SK-N-SH treated with all-trans-retinoic acid at 6 μM for 48 hours (cell line): ENCODE measurements at regions not wholly inside any gene's neighbourhood (a gene's known extent, or its start where the extent isn't known, plus 50 kb on each side); places are given as distances from the start of the nearest gene placed in this dataset.

ENCODE experiments used
- BACH2 ChIP-seq: fragments of 250-450 bp; sonication (Bioruptor Pico); IDR thresholded peaks from 2 replicates; pipeline ENCODE4 v1.9.0; 2021; ENCODE audit warnings: mild to moderate bottlenecking, borderline replicate concordance
- CSDC2 ChIP-seq: fragments of 250-450 bp; sonication (Bioruptor Pico); IDR thresholded peaks from 2 replicates; pipeline ENCODE4 v1.5.0; 2020; ENCODE audit warnings: mild to moderate bottlenecking, moderate library complexity
- ISL1 ChIP-seq: fragments of 250-450 bp; sonication (Bioruptor Pico); IDR thresholded peaks from 2 replicates; pipeline ENCODE4 v2.1.2; 2022; ENCODE audit warnings: mild to moderate bottlenecking, moderate library complexity
- PATZ1 ChIP-seq: fragments of 250-450 bp; sonication (Bioruptor Pico); IDR thresholded peaks from 2 replicates; pipeline ENCODE4 v1.8.0; 2020; ENCODE audit warnings: mild to moderate bottlenecking, moderate library complexity, borderline replicate concordance
- SNAI2 ChIP-seq: fragments of 250-450 bp; sonication (Bioruptor Pico); IDR thresholded peaks from 2 replicates; pipeline ENCODE4 v1.5.0; 2020; ENCODE audit warnings: mild to moderate bottlenecking, moderate library complexity
- TSHZ2 ChIP-seq: fragments of 250-450 bp; sonication (Bioruptor Pico); IDR thresholded peaks from 2 replicates; pipeline ENCODE4 v1.5.0; 2020; ENCODE audit warnings: mild to moderate bottlenecking, moderate library complexity
- ZFP3 ChIP-seq: fragments of 250-450 bp; sonication (Bioruptor Pico); IDR thresholded peaks from 2 replicates; pipeline ENCODE4 v1.5.0; 2020; ENCODE audit warnings: mild to moderate bottlenecking, moderate library complexity
- ZFP30 ChIP-seq: fragments of 450-650 bp; formaldehyde crosslinking; IDR thresholded peaks from 2 replicates; pipeline ENCODE4 v1.5.0; 2022; ENCODE audit warnings: mild to moderate bottlenecking, moderate library complexity
- ZNF70 ChIP-seq: fragments of 450-650 bp; formaldehyde crosslinking; IDR thresholded peaks from 2 replicates; pipeline ENCODE4 v1.5.0; 2020; ENCODE audit warnings: mild to moderate bottlenecking, moderate library complexity
- ZNF8 ChIP-seq: fragments of 450-650 bp; formaldehyde crosslinking; IDR thresholded peaks from 2 replicates; pipeline ENCODE4 v1.5.0; 2020; ENCODE audit warnings: mild to moderate bottlenecking, moderate library complexity

- TF ChIP-seq CSDC2 (no peak), ISL1 (no peak), TSHZ2 (CRISPR knock-in tag) (no peak), ZNF8 (CRISPR knock-in tag) (no peak), BACH2 (CRISPR knock-in tag) (no peak), PATZ1 (no peak), ZNF70 (CRISPR knock-in tag) (no peak), ZFP3 (CRISPR knock-in tag) (no peak), SNAI2 (CRISPR knock-in tag) (no peak), ZFP30 (CRISPR knock-in tag) (no peak)
Observed at GRCh38 chr5:143760755-143761154, 51.2 kb upstream of the HMHB1 start.
